IPS-20b (cell line): ENCODE measurements at regions not wholly inside any gene's neighbourhood (a gene's known extent, or its start where the extent isn't known, plus 50 kb on each side); places are given as distances from the start of the nearest gene placed in this dataset.

Experiments used
- H3K27ac ChIP-seq: one replicate; pipeline ENCODE4 v1.5.1; 2013; ENCODE audit warnings: low read length
- H3K27me3 ChIP-seq: 2 replicates; pipeline ENCODE4 v1.6.1; 2013; ENCODE audit warnings: mild to moderate bottlenecking, low read length, inconsistent platforms; ENCODE audit not compliant: insufficient read depth
- H3K36me3 ChIP-seq: 2 replicates; pipeline ENCODE4 v1.6.1; 2013; ENCODE audit warnings: low read depth, mild to moderate bottlenecking, inconsistent platforms, low read length, moderate library complexity; ENCODE audit not compliant: insufficient read depth
- H3K4me1 ChIP-seq: 2 replicates; pipeline ENCODE4 v1.6.1; 2013; ENCODE audit warnings: mild to moderate bottlenecking, control low read depth, inconsistent platforms, low read length, moderate library complexity; ENCODE audit not compliant: insufficient read depth
- H3K4me3 ChIP-seq: 2 replicates; pipeline ENCODE4 v1.5.1; 2013; ENCODE audit warnings: mild to moderate bottlenecking, low read length, inconsistent platforms
- H3K9ac ChIP-seq: 2 replicates; pipeline ENCODE4 v1.6.1; 2013; ENCODE audit warnings: low read depth, mild to moderate bottlenecking, inconsistent platforms, low read length, moderate library complexity
- H3K9me3 ChIP-seq: 2 replicates; pipeline ENCODE4 v1.6.1; 2013; ENCODE audit warnings: mild to moderate bottlenecking, low read depth, low read length, inconsistent platforms; ENCODE audit not compliant: insufficient read depth

DNA sequence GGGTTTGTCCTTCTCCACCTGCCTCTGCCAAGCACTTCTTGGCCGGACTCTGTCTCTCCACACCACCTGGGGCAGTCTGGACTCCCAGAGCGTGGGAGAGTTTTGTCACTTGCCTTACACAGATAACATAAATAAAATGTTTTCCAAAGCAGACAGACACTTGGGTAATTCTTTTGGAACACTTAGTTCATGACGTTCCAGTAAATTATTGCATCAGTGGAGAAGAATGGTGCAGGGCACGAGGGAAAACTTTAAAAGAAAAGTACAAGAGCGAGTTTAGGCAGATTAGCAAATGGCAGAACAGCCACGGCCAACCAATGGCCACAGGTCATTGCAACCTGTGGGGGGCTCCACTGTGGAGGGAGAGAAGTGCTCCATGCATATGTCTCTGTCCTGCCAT, 170.6 kb upstream of the GRB10 start:
- H3K4me1 ChIP-seq, result peaks cover 8% of the 10 kb centered on the region
- H3K27ac ChIP-seq, result no peak overlapping the region
- H3K4me3 ChIP-seq, result no peak overlapping the region
- peaks cover 62% of the 10 kb centered on the region; the same call in 1 of the 2 replicates for H3K27me3 ChIP-seq
- H3K9ac ChIP-seq, result no peak overlapping the region
- H3K9me3 ChIP-seq, result peaks cover 12% of the 10 kb centered on the region; the same call in 1 of the 2 replicates
- no peaks in the 10 kb centered on the region for H3K36me3 ChIP-seq

GRCh38 chr7:50952544-50952943, 169.8 kb upstream of the GRB10 start:
- Histone ChIP-seq H3K36me3 (no peaks in the 10 kb centered on the region), H3K9me3 (peaks cover 13% of the 10 kb centered on the region; the same call in 1 of the 2 replicates), H3K27ac (no peak overlapping the region), H3K27me3 (peaks cover 55% of the 10 kb centered on the region; the same call in 1 of the 2 replicates), H3K4me3 (no peak overlapping the region), H3K4me1 (peaks cover 6% of the 10 kb centered on the region), H3K9ac (no peak overlapping the region)

DNA sequence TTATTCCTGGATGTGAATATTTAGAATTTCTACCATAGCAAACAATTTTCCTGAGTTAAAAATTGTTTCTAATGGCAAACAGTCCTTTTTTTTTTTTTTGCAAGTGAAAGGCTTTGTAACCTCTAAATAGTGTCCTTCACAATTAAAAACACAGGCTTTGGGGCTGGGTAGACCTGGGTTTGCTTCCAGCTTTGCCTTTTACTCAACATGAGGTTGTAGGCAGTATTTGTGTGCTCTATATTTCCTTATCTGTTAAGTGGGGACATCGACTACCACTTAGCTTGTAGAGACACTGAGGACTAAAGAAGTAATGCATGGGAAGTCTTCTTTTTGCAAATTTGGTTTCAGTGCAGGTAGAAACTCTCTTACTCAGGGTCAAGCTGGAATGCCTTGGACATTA, 169.4 kb upstream of the GRB10 start:
- peaks cover 13% of the 10 kb centered on the region; the same call in 1 of the 2 replicates for H3K9me3 ChIP-seq
- H3K9ac ChIP-seq, result no peak overlapping the region
- H3K36me3 ChIP-seq, result no peaks in the 10 kb centered on the region
- H3K27ac ChIP-seq, result no peak overlapping the region
- no peak overlapping the region for H3K4me3 ChIP-seq
- H3K27me3 ChIP-seq, result peaks cover 50% of the 10 kb centered on the region; the same call in 1 of the 2 replicates
- peaks cover 2% of the 10 kb centered on the region for H3K4me1 ChIP-seq

DNA sequence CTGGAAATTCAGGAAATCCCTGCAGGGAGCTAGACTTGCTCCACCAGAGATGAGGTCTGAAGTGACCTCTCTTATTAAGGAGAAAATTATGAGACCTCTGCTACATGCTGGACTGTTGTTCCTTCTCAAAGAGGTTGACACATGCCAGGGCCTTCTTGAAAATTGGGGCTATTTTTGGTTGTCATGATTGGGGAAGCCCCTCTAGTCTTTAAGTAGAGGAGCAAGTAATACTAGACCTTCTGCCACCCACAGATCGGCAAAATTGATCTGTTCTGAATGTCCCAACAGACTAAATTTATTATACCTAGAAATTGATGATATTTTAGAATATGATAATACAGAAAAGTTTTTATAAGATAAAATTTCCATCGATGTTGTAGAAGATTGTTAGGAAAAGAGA, 160.8 kb upstream of the GRB10 start:
- Histone ChIP-seq H3K9me3 (0 out of 2 replicates have a peak, but pooled peaks cover 2% of the 10 kb centered on the region), H3K4me3 (no peak overlapping the region), H3K27ac (no peak overlapping the region), H3K4me1 (no peaks in the 10 kb centered on the region), H3K36me3 (no peaks in the 10 kb centered on the region), H3K9ac (no peak overlapping the region), H3K27me3 (no peaks in the 10 kb centered on the region)

DNA sequence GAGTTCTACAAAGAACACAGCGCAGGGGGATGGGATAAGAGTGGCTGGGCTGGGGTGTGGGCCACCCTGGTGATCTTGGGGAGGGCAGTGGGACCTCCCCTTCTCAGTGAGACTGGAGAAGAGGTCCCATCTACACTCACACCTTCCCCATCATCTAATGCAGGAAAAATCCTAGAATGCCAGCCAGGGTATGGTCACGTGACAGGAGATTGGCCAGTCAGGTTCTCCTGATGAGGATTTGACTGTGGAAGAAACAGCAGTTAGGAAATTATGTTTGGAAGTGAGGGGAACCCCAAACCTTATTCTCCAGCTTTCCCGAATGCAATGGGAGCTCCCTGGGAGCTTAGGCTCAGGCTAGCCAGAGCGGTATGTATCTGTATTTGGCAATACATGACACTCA, 158.8 kb upstream of the GRB10 start:
- Histone ChIP-seq H3K4me3 (no peak overlapping the region), H3K9ac (no peak overlapping the region), H3K36me3 (no peaks in the 10 kb centered on the region), H3K4me1 (no peaks in the 10 kb centered on the region), H3K27ac (no peak overlapping the region), H3K9me3 (no peaks in the 10 kb centered on the region), H3K27me3 (no peaks in the 10 kb centered on the region)

- Histone ChIP-seq H3K4me1 (no peaks in the 10 kb centered on the region), H3K9me3 (no peaks in the 10 kb centered on the region), H3K27me3 (no peaks in the 10 kb centered on the region), H3K36me3 (no peaks in the 10 kb centered on the region), H3K9ac (no peak overlapping the region), H3K27ac (no peak overlapping the region), H3K4me3 (no peak overlapping the region)
These were observed 157.9 kb upstream of the GRB10 start for GRCh38 chr7:50940621-50941020.

DNA sequence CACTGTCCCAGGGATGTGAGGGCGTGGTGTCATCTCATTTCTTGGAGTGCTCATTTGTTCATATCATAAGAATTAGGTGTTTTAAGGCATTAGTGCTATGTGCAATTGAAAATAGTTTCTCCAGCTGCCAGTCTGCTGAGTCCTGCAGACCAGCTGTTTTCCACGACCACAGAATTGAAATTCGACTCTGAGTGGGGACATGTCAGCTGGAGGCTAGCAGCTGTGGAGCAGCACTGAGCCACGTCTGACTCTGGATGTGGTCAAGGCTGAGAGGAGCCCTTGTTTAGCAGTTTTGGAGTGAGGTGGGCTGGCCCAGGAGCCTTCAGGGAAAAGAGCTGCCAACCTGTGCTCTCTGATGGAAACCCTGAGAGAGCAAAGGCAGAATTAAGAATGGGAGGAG, 156.3 kb upstream of the GRB10 start:
- Histone ChIP-seq H3K4me3 (no peak overlapping the region), H3K9me3 (no peaks in the 10 kb centered on the region), H3K36me3 (no peaks in the 10 kb centered on the region), H3K9ac (no peak overlapping the region), H3K27ac (no peak overlapping the region), H3K4me1 (no peaks in the 10 kb centered on the region), H3K27me3 (no peaks in the 10 kb centered on the region)

GRCh38 chr7:50937727-50938126, 155.0 kb upstream of the GRB10 start:
- no peak overlapping the region for H3K9ac ChIP-seq
- no peaks in the 10 kb centered on the region for H3K27me3 ChIP-seq
- H3K36me3 ChIP-seq, result no peaks in the 10 kb centered on the region
- H3K4me3 ChIP-seq, result no peak overlapping the region
- H3K4me1 ChIP-seq, result no peaks in the 10 kb centered on the region
- H3K9me3 ChIP-seq, result no peaks in the 10 kb centered on the region
- H3K27ac ChIP-seq, result no peak overlapping the region

DNA sequence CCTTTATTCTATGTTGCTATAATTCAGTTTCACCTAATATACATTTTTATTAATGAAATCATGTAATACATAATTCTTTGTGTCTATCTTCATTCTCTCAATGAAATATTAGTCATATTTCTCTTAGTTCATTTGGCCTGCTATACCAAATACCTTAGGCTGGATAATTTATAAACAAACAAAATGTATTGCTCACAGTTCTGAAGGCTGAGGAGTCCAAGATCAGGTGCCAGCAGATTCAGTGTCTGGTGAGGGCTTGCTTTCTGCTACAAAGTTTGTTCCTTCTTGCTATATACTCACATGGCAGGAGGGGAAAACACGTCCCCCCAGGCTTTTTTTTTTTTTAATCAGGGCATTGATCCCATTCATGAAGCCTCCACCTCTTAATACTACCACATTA, 143.4 kb upstream of the GRB10 start:
- Histone ChIP-seq H3K9me3 (no peaks in the 10 kb centered on the region), H3K27ac (no peak overlapping the region), H3K36me3 (no peaks in the 10 kb centered on the region), H3K9ac (no peak overlapping the region), H3K27me3 (no peaks in the 10 kb centered on the region), H3K4me1 (no peaks in the 10 kb centered on the region), H3K4me3 (no peak overlapping the region)

DNA sequence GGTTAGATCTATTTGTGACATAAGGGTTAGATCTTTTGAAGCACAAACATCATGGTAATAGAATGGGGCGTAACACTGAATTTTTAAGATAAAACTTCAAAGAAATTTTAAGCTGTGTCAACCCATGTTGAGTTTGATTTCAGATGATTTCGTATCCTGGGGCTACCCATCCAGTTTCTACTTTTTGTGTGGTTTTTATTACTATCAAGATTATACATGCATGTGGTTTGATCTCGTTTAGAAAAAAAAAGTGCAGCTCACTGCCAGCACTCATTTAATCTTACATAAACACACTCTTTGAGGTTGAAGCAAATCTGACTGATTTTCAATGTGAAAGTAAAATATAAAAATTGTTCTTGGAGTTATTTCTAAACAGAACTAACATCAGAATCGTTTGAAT, 140.8 kb upstream of the GRB10 start:
- Histone ChIP-seq H3K4me3 (no peak overlapping the region), H3K27ac (no peak overlapping the region), H3K9me3 (no peaks in the 10 kb centered on the region), H3K27me3 (no peaks in the 10 kb centered on the region), H3K4me1 (no peaks in the 10 kb centered on the region), H3K36me3 (no peaks in the 10 kb centered on the region), H3K9ac (no peak overlapping the region)

GRCh38 chr7:50921114-50921813, 138.6 kb upstream of the GRB10 start:
- Histone ChIP-seq H3K9me3 (no peaks in the 10 kb centered on the region), H3K4me3 (no peak overlapping the region), H3K4me1 (no peaks in the 10 kb centered on the region), H3K27me3 (no peaks in the 10 kb centered on the region), H3K9ac (no peak overlapping the region), H3K36me3 (no peaks in the 10 kb centered on the region), H3K27ac (no peak overlapping the region)

- H3K4me1 ChIP-seq, result no peaks in the 10 kb centered on the region
- no peaks in the 10 kb centered on the region for H3K36me3 ChIP-seq
- H3K9me3 ChIP-seq, result no peaks in the 10 kb centered on the region
- H3K27me3 ChIP-seq, result no peaks in the 10 kb centered on the region
- no peak overlapping the region for H3K27ac ChIP-seq
- no peak overlapping the region for H3K9ac ChIP-seq
- no peak overlapping the region for H3K4me3 ChIP-seq
These were observed 137.4 kb upstream of the GRB10 start for GRCh38 chr7:50920031-50920635.
